SK-N-SH (cell line): ENCODE measurements at regions not wholly inside any gene's neighbourhood (a gene's known extent, or its start where the extent isn't known, plus 50 kb on each side); places are given as distances from the start of the nearest gene placed in this dataset.

ENCODE experiments used
- CTCF ChIA-PET: fragments of 300-600, 350-600 bp; formaldehyde crosslinking; extraction: SDS; loops from one replicate; lab custom pipeline; 2021; lab: Yijun Ruan, JAX
- POLR2A ChIA-PET: fragments of 350-600 bp; sonication (Branson Sonifier 250); formaldehyde crosslinking; extraction: SDS; loops from one replicate; lab custom pipeline; 2020; ENCODE audit warnings: antibody characterized with exemption, inconsistent platforms; lab: Yijun Ruan, JAX
- DNase-seq: peaks from one replicate; pipeline ENCODE4 v3.0.0; 2012
- H2AFZ ChIP-seq: fragments of 200-600 bp; sonication (generic); 2 replicates; pipeline ENCODE4 v1.8.1; 2016; ENCODE audit warnings: antibody characterized with exemption, mild to moderate bottlenecking, low read depth
- H3F3A ChIP-seq: fragments of 200-600 bp; sonication (generic); replicated peaks from 2 replicates; pipeline ENCODE3; 2016; ENCODE audit warnings: antibody characterized with exemption, mild to moderate bottlenecking; ENCODE audit not compliant: insufficient read depth
- H3K27ac ChIP-seq, 2 experiments: fragments of 200-500 bp in 1 of 2; fragments of 200-600 bp in 1 of 2; sonication (Bioruptor generic) in 1 of 2; sonication (generic), shearing (Covaris generic) in 1 of 2; 2 replicates each; pipeline versions ENCODE4 v1.5.1 to v1.6.1; 2014 to 2016; ENCODE audit warnings: low read depth in 2 of 2, inconsistent platforms in 1 of 2, low read length in 1 of 2, mild to moderate bottlenecking in 1 of 2, mixed read lengths in 1 of 2
- H3K27me3 ChIP-seq: fragments of 200-600 bp; sonication (generic), shearing (Covaris generic); 2 replicates; pipeline ENCODE4 v1.6.1; 2016; ENCODE audit warnings: mixed run types; ENCODE audit not compliant: insufficient read depth
- H3K36me3 ChIP-seq, 2 experiments: fragments of 200-500 bp in 1 of 2; fragments of 200-600 bp in 1 of 2; sonication (Bioruptor generic) in 1 of 2; sonication (generic) in 1 of 2; replicated peaks in 1 of 2; 2 replicates each; pipeline versions ENCODE3 to v1.5.1; 2014 to 2016; ENCODE audit warnings: low read length in 1 of 2, mild to moderate bottlenecking in 1 of 2; ENCODE audit not compliant: insufficient read depth in 2 of 2, control insufficient read depth in 1 of 2
- H3K4me1 ChIP-seq, 2 experiments: fragments of 200-500 bp in 1 of 2; fragments of 200-600 bp in 1 of 2; sonication (Bioruptor generic) in 1 of 2; sonication (generic), shearing (Covaris generic) in 1 of 2; 2 replicates each; pipeline versions ENCODE4 v1.5.1 to v1.6.1; 2014 to 2016; ENCODE audit warnings: low read depth in 1 of 2, low read length in 1 of 2, mixed run types in 1 of 2; ENCODE audit not compliant: insufficient read depth in 2 of 2, control insufficient read depth in 1 of 2
- H3K4me2 ChIP-seq: fragments of 200-600 bp; sonication (generic), shearing (Covaris generic); 2 replicates; pipeline ENCODE4 v1.6.1; 2017; ENCODE audit warnings: mixed run types
- H3K4me3 ChIP-seq, 2 experiments: fragments of 200-500 bp in 1 of 2; fragments of 200-600 bp in 1 of 2; sonication (Bioruptor generic) in 1 of 2; sonication (generic), shearing (Covaris generic) in 1 of 2; 2 replicates each; pipeline versions ENCODE4 v1.5.1 to v1.8.1; 2014 to 2016; ENCODE audit warnings: low read depth in 2 of 2, inconsistent platforms in 1 of 2, low read length in 1 of 2, mild to moderate bottlenecking in 1 of 2, mixed read lengths in 1 of 2, moderate library complexity in 1 of 2
- H3K79me2 ChIP-seq: fragments of 200-600 bp; sonication (generic); 2 replicates; pipeline ENCODE4 v1.8.1; 2017; ENCODE audit warnings: mild to moderate bottlenecking; ENCODE audit not compliant: insufficient read depth
- H3K9ac ChIP-seq: fragments of 200-600 bp; sonication (generic); 2 replicates; pipeline ENCODE4 v1.6.1; 2017; ENCODE audit warnings: mixed run types
- H3K9me2 ChIP-seq: fragments of 200-600 bp; sonication (generic); 2 replicates; pipeline ENCODE4 v1.6.1; 2017; ENCODE audit warnings: mixed run types
- H3K9me3 ChIP-seq: fragments of 200-600 bp; sonication (generic); 2 replicates; pipeline ENCODE4 v1.6.1; 2017; ENCODE audit warnings: mixed run types, mild to moderate bottlenecking, moderate library complexity
- H4K20me1 ChIP-seq: fragments of 200-600 bp; sonication (generic); 2 replicates; pipeline ENCODE4 v1.6.1; 2017; ENCODE audit warnings: mild to moderate bottlenecking, mixed run types; ENCODE audit not compliant: insufficient read depth
- CHD2 ChIP-seq: fragments of 150-350 bp; IDR thresholded peaks from 2 replicates; pipeline ENCODE4 v1.6.1; 2018; ENCODE audit warnings: low read length; ENCODE audit not compliant: partially characterized antibody
- ELF1 ChIP-seq: IDR thresholded peaks from 2 replicates; pipeline ENCODE4 v1.4.0; 2012
- EP300 ChIP-seq, 2 experiments: IDR thresholded peaks; 2 replicates each; pipeline versions ENCODE4 v1.4.0 to v1.6.1; 2012; ENCODE audit warnings: borderline replicate concordance in 1 of 2, low read depth in 1 of 2, low read length in 1 of 2
- EZH2phosphoT487 ChIP-seq: fragments of 200-600 bp; sonication (generic); IDR thresholded peaks from 2 replicates; pipeline ENCODE4 v1.6.1; 2017; ENCODE audit warnings: low read depth, mixed run types, mild to moderate bottlenecking, antibody characterized with exemption, moderate library complexity, borderline replicate concordance
- GATA2 ChIP-seq: sonication (generic); formaldehyde crosslinking; IDR thresholded peaks from 2 replicates; pipeline ENCODE4 v1.5.0; 2020; ENCODE audit warnings: mild to moderate bottlenecking, missing genetic modification reagents
- MXI1 ChIP-seq: IDR thresholded peaks from 2 replicates; pipeline ENCODE4 v1.6.1; 2012; ENCODE audit warnings: mild to moderate bottlenecking, low read depth, low read length, improper control_type of control experiment
- NFIC ChIP-seq: IDR thresholded peaks from 2 replicates; pipeline ENCODE4 v1.4.0; 2012; ENCODE audit warnings: borderline replicate concordance
- NRF1 ChIP-seq: IDR thresholded peaks from 2 replicates; pipeline ENCODE4 v1.6.1; 2012; ENCODE audit warnings: low read depth, mild to moderate bottlenecking, low read length
- SMC3 ChIP-seq: IDR thresholded peaks from 2 replicates; pipeline ENCODE4 v1.6.1; 2012; ENCODE audit warnings: low read depth, low read length, improper control_type of control experiment
- TCF12 ChIP-seq: IDR thresholded peaks from 2 replicates; pipeline ENCODE4 v1.4.0; 2012
- YY1 ChIP-seq: IDR thresholded peaks from 2 replicates; pipeline ENCODE4 v1.4.0; 2012; ENCODE audit warnings: low read depth, mild to moderate bottlenecking
- WGBS: methylation state at CpG from one replicate; pipeline ENCODE4 v1.1.6; 2017; ENCODE audit warnings: low lambda C conversion rate; 5-methylcytosine and 5-hydroxymethylcytosine counted together
- TF ChIP-seq, protein P1 (sequence below): IDR thresholded peaks from 2 replicates; pipeline ENCODE4 v1.6.1; 2012; ENCODE audit warnings: mild to moderate bottlenecking, low read depth, low read length, moderate library complexity
- TF ChIP-seq, protein P2 (sequence below): fragments of 150-350 bp; IDR thresholded peaks from 2 replicates; pipeline ENCODE4 v1.6.1; 2016; ENCODE audit warnings: mild to moderate bottlenecking, low read depth, low read length
- TF ChIP-seq, protein P3 (sequence below): fragments of 150-350 bp; IDR thresholded peaks from 2 replicates; pipeline ENCODE4 v1.6.1; 2017; ENCODE audit warnings: antibody characterized with exemption, low read length, low read depth, borderline replicate concordance
- TF ChIP-seq, protein P4 (sequence below): IDR thresholded peaks from 2 replicates; pipeline ENCODE4; 2012
- TF ChIP-seq, protein P5 (sequence below): IDR thresholded peaks from 2 replicates; pipeline ENCODE4 v1.4.0; 2012; ENCODE audit warnings: low read depth, borderline replicate concordance

DNA sequence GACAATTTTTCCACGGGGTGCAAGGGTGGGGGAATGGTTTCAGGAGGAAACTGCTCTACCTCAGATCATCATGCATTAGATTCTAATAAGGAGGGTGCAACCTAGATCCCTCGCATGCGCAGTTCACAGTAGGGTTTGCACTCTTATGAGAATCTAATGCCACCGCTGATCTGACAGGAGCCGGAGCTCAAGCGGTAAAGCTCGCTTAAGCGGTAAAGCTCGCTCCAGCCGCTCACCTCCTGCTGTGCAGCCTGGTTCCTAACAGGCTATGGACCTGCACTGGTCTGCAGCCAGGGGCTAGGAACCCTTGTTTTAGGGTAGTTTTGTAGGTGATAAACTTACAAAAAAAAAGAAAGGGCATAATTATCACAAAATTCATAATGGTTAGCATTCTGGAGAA, 53.9 kb upstream of the RYR3 start:
- ChIA-PET POLR2A (no interaction called here), CTCF (no interaction called here)
- no peak overlapping the region for H3K27ac ChIP-seq
- H3K27me3 ChIP-seq = no peaks in the 10 kb centered on the region
- H4K20me1 ChIP-seq = no peaks in the 10 kb centered on the region
- WGBS = 96% methylated on average over 10 of the region's 10 CpGs
- no peaks in the 10 kb centered on the region for H3K9me3 ChIP-seq
- no peaks in the 10 kb centered on the region for H3F3A ChIP-seq
- no peak overlapping the region for H3K4me3 ChIP-seq
- no peak for TF ChIP-seq ELF1
- TF ChIP-seq, protein P1, sequence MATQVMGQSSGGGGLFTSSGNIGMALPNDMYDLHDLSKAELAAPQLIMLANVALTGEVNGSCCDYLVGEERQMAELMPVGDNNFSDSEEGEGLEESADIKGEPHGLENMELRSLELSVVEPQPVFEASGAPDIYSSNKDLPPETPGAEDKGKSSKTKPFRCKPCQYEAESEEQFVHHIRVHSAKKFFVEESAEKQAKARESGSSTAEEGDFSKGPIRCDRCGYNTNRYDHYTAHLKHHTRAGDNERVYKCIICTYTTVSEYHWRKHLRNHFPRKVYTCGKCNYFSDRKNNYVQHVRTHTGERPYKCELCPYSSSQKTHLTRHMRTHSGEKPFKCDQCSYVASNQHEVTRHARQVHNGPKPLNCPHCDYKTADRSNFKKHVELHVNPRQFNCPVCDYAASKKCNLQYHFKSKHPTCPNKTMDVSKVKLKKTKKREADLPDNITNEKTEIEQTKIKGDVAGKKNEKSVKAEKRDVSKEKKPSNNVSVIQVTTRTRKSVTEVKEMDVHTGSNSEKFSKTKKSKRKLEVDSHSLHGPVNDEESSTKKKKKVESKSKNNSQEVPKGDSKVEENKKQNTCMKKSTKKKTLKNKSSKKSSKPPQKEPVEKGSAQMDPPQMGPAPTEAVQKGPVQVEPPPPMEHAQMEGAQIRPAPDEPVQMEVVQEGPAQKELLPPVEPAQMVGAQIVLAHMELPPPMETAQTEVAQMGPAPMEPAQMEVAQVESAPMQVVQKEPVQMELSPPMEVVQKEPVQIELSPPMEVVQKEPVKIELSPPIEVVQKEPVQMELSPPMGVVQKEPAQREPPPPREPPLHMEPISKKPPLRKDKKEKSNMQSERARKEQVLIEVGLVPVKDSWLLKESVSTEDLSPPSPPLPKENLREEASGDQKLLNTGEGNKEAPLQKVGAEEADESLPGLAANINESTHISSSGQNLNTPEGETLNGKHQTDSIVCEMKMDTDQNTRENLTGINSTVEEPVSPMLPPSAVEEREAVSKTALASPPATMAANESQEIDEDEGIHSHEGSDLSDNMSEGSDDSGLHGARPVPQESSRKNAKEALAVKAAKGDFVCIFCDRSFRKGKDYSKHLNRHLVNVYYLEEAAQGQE = no peak
- TF ChIP-seq, protein P2, sequence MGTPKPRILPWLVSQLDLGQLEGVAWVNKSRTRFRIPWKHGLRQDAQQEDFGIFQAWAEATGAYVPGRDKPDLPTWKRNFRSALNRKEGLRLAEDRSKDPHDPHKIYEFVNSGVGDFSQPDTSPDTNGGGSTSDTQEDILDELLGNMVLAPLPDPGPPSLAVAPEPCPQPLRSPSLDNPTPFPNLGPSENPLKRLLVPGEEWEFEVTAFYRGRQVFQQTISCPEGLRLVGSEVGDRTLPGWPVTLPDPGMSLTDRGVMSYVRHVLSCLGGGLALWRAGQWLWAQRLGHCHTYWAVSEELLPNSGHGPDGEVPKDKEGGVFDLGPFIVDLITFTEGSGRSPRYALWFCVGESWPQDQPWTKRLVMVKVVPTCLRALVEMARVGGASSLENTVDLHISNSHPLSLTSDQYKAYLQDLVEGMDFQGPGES = no peak
- no peak for TF ChIP-seq NRF1
- TF ChIP-seq TCF12 = no peak
- TF ChIP-seq YY1 = no peak
- TF ChIP-seq, protein P3, sequence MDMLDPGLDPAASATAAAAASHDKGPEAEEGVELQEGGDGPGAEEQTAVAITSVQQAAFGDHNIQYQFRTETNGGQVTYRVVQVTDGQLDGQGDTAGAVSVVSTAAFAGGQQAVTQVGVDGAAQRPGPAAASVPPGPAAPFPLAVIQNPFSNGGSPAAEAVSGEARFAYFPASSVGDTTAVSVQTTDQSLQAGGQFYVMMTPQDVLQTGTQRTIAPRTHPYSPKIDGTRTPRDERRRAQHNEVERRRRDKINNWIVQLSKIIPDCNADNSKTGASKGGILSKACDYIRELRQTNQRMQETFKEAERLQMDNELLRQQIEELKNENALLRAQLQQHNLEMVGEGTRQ = no peak
- no peak for TF ChIP-seq MXI1
- no peak for TF ChIP-seq CHD2
- no peak for TF ChIP-seq GATA2 (CRISPR knock-in tag)
- no peak for TF ChIP-seq NFIC
- TF ChIP-seq, protein P4, sequence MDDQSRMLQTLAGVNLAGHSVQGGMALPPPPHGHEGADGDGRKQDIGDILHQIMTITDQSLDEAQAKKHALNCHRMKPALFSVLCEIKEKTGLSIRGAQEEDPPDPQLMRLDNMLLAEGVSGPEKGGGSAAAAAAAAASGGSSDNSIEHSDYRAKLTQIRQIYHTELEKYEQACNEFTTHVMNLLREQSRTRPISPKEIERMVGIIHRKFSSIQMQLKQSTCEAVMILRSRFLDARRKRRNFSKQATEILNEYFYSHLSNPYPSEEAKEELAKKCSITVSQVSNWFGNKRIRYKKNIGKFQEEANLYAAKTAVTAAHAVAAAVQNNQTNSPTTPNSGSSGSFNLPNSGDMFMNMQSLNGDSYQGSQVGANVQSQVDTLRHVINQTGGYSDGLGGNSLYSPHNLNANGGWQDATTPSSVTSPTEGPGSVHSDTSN = no peak
- TF ChIP-seq SMC3 = no peak
- TF ChIP-seq, protein P5, sequence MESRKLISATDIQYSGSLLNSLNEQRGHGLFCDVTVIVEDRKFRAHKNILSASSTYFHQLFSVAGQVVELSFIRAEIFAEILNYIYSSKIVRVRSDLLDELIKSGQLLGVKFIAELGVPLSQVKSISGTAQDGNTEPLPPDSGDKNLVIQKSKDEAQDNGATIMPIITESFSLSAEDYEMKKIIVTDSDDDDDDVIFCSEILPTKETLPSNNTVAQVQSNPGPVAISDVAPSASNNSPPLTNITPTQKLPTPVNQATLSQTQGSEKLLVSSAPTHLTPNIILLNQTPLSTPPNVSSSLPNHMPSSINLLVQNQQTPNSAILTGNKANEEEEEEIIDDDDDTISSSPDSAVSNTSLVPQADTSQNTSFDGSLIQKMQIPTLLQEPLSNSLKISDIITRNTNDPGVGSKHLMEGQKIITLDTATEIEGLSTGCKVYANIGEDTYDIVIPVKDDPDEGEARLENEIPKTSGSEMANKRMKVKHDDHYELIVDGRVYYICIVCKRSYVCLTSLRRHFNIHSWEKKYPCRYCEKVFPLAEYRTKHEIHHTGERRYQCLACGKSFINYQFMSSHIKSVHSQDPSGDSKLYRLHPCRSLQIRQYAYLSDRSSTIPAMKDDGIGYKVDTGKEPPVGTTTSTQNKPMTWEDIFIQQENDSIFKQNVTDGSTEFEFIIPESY = no peak
- TF ChIP-seq EZH2phosphoT487 = no peak
- no peak for TF ChIP-seq EP300 (IDR thresholded peaks at IDR 0.05; ENCODE audit: borderline replicate concordance in 1 of 2, low read depth in 1 of 2, low read length in 1 of 2)
- no peak overlapping the region for H3K9ac ChIP-seq
- H3K4me2 ChIP-seq = no peak overlapping the region
- H3K36me3 ChIP-seq = no peaks in the 10 kb centered on the region
- no peaks in the 10 kb centered on the region for H3K79me2 ChIP-seq
- no peak overlapping the region for H2AFZ ChIP-seq
- no peak for DNase-seq
- H3K4me1 ChIP-seq = no peaks in the 10 kb centered on the region
- H3K9me2 ChIP-seq = no peaks in the 10 kb centered on the region
